HFFc6 (cell line): ENCODE measurements at regions not wholly inside any gene's neighbourhood (a gene's known extent, or its start where the extent isn't known, plus 50 kb on each side); places are given as distances from the start of the nearest gene placed in this dataset.

Source experiments
- DNase-seq: peaks from one replicate; pipeline ENCODE4 v3.0.0-alpha.2; 2018
- H3K27ac Mint-ChIP-seq: 2 replicates; pipeline ENCODE4 v1.8.0; 2020; ENCODE audit warnings: mild to moderate bottlenecking, mixed read lengths
- H3K27me3 Mint-ChIP-seq: 2 replicates; pipeline ENCODE4 v1.8.0; 2021; ENCODE audit warnings: mild to moderate bottlenecking, moderate library complexity, mixed read lengths; ENCODE audit not compliant: insufficient read depth
- H3K36me3 Mint-ChIP-seq: 2 replicates; pipeline ENCODE4 v1.8.0; 2021; ENCODE audit warnings: low read depth, mixed read lengths
- H3K4me1 Mint-ChIP-seq: 2 replicates; pipeline ENCODE4 v1.8.0; 2020; ENCODE audit warnings: low read depth, mixed read lengths
- H3K4me3 Mint-ChIP-seq: 2 replicates; pipeline ENCODE4 v1.8.0; 2020; ENCODE audit warnings: mild to moderate bottlenecking, moderate library complexity, mixed read lengths
- H3K9me3 Mint-ChIP-seq: 2 replicates; pipeline ENCODE4 v1.8.0; 2020; ENCODE audit warnings: mild to moderate bottlenecking, mixed read lengths
- TF ChIP-seq, protein P1 (sequence below): fragments of 200-600 bp; sonication (generic); IDR thresholded peaks from 2 replicates; pipeline ENCODE4 v1.5.0; 2021; ENCODE audit warnings: antibody characterized with exemption, mild to moderate bottlenecking

GRCh38 chr22:27080036-27080578, 422.7 kb downstream of the MIAT start:
- Mint-ChIP-seq H3K4me3 (no peak overlapping the region), H3K27me3 (peaks cover 23% of the 10 kb centered on the region), H3K9me3 (no peaks in the 10 kb centered on the region), H3K27ac (no peak overlapping the region), H3K4me1 (no peaks in the 10 kb centered on the region), H3K36me3 (no peaks in the 10 kb centered on the region)
- TF ChIP-seq, protein P1, sequence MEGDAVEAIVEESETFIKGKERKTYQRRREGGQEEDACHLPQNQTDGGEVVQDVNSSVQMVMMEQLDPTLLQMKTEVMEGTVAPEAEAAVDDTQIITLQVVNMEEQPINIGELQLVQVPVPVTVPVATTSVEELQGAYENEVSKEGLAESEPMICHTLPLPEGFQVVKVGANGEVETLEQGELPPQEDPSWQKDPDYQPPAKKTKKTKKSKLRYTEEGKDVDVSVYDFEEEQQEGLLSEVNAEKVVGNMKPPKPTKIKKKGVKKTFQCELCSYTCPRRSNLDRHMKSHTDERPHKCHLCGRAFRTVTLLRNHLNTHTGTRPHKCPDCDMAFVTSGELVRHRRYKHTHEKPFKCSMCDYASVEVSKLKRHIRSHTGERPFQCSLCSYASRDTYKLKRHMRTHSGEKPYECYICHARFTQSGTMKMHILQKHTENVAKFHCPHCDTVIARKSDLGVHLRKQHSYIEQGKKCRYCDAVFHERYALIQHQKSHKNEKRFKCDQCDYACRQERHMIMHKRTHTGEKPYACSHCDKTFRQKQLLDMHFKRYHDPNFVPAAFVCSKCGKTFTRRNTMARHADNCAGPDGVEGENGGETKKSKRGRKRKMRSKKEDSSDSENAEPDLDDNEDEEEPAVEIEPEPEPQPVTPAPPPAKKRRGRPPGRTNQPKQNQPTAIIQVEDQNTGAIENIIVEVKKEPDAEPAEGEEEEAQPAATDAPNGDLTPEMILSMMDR = no peak
- DNase-seq = no peak

DNA sequence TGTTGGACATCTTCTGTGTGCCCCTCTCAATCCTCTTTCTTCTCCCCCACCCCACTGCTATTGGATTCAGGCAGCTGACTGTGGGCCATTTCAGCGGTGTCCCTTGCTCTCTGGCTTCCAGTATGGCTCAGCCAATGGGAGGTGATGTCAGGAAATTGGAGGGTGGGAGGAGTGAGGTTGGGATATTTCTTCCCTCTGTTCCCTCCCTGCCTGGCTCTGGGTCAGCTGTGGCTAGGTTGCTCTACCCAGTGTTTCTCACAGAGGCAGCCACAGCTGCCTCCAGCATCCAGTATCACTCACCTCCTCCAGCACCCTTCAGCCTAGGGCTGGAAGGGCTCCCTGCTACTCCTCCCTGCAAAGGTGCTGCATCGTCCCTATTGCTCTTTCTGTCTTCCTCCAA, 423.5 kb downstream of the MIAT start:
- H3K36me3 Mint-ChIP-seq = no peaks in the 10 kb centered on the region
- no peak for DNase-seq
- H3K27me3 Mint-ChIP-seq = peaks cover 26% of the 10 kb centered on the region

GRCh38 chr22:27083610-27084009, 426.2 kb downstream of the MIAT start:
- H3K4me3 Mint-ChIP-seq = no peak overlapping the region
- no peaks in the 10 kb centered on the region for H3K4me1 Mint-ChIP-seq
- H3K27ac Mint-ChIP-seq = no peak overlapping the region
- DNase-seq = no peak
- H3K36me3 Mint-ChIP-seq = no peaks in the 10 kb centered on the region
- H3K9me3 Mint-ChIP-seq = peaks cover 5% of the 10 kb centered on the region; the same call in 1 of the 2 replicates
- peaks cover 26% of the 10 kb centered on the region for H3K27me3 Mint-ChIP-seq
- TF ChIP-seq, protein P1 = no peak

More for the DNA sequence above, 423.5 kb downstream of the MIAT start:
- no peak overlapping the region for H3K4me3 Mint-ChIP-seq
- H3K4me1 Mint-ChIP-seq = no peaks in the 10 kb centered on the region
- no peak overlapping the region for H3K27ac Mint-ChIP-seq
- TF ChIP-seq, protein P1 = no peak
- H3K9me3 Mint-ChIP-seq = no peaks in the 10 kb centered on the region

GRCh38 chr22:27084130-27084529, 426.7 kb downstream of the MIAT start:
- Mint-ChIP-seq H3K27me3 (peaks cover 22% of the 10 kb centered on the region), H3K4me3 (no peak overlapping the region), H3K4me1 (no peaks in the 10 kb centered on the region), H3K9me3 (peaks cover 5% of the 10 kb centered on the region; the same call in 1 of the 2 replicates), H3K27ac (no peak overlapping the region), H3K36me3 (no peaks in the 10 kb centered on the region)
- TF ChIP-seq, protein P1 = no peak
- no peak for DNase-seq

DNA sequence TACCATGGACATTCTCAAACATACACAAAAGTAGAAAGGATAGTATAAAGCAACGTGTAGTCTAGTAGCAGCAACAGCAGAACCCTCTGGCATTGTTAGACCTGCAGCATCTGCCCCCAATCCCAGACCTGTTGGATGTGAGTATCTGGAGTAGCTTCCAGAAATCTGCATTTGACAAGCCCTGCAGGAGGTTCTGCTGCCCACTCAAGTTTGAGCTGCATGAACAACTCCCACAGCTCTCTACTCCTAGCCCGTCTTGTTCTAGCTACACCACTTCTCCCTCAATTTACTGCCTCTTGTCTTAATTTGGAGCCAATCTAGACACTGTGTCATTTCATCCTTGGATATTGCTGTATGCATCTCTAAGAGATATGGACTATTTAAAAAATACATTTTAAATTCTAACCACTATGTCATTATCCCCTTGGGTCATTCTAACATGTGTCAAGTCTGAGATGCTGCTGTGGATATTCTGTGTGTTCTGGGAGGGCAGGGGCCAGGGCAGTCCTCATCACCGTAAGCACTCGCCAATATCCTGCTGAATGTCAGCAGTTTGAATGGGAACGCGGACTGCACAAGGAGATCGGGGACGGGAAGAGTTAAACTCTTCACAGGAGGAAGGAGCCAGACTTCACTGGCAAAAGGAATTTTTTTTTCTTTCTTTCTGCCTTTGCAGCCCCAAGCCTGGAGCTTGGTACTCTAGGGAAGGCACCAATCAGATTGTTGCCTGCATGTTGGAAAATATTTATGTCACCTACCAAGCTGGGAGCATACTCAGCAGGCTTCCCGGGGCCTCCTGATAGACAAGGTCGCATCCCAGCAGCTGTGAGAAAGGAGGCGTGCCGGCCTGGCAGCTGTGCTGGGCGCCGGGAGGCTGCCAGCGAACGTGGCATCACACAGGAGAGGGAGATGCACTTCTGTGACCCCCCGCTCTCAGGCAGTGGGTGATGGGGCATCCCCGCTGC, 429.0 kb downstream of the MIAT start:
- no peak overlapping the region for H3K27ac Mint-ChIP-seq
- no peaks in the 10 kb centered on the region for H3K4me1 Mint-ChIP-seq
- no peak for DNase-seq
- TF ChIP-seq, protein P1 = no peak
- H3K36me3 Mint-ChIP-seq = no peaks in the 10 kb centered on the region
- H3K27me3 Mint-ChIP-seq = peaks cover 22% of the 10 kb centered on the region
- H3K9me3 Mint-ChIP-seq = peaks cover 5% of the 10 kb centered on the region; the same call in 1 of the 2 replicates
- H3K4me3 Mint-ChIP-seq = no peak overlapping the region
